AG08396 (cell line): ENCODE measurements at regions not wholly inside any gene's neighbourhood (a gene's known extent, or its start where the extent isn't known, plus 50 kb on each side); places are given as distances from the start of the nearest gene placed in this dataset.
"Not testable (repeated sequence)": the region's sequence is repeated elsewhere in the genome, so short reads cannot be mapped to it uniquely, and the experiment has no call there.

Experiments used
- DNase-seq: peaks from one replicate; pipeline ENCODE4 v3.0.0; 2012; ENCODE audit warnings: low spot score, mixed read lengths

DNA sequence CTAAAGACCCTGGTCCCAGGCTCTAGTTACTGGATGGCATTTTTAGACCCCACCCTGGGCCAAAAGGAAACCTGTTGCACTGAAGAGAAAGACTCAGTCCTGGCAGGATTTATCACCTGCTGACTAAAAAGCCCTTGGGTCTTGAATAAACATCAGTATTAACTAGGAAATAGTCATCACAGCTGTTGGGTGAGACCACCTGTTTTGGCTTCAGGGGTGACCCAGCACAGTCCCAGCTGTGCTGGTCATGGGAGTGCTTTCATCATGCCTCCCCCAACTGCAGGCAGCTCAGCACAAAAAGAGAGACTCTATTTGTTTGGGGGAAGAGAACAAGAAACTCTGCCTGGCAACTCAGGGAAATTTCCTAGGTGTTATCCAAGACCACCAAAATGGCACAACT, 903.2 kb downstream of the C4orf33 start:
- no peak for DNase-seq

DNA sequence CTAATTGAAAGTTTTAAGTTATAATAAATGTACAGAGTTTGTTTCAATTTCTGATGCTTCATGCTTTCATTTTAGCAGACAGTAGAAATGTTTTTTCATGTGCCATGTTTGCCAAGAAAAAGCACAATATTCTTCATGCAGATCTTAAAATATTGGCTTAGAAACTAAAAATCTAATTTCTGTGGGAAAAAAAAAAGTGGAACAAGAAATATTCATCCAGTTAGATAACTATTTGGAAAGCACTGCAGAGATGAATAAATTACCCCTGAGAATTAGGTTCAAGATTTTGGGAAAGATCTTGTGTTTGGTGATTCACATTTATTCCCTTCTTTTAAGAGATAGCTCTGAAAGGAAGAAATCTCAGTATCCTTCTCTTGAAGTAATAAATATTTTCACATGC, 912.5 kb downstream of the C4orf33 start:
- DNase-seq: no peak

DNA sequence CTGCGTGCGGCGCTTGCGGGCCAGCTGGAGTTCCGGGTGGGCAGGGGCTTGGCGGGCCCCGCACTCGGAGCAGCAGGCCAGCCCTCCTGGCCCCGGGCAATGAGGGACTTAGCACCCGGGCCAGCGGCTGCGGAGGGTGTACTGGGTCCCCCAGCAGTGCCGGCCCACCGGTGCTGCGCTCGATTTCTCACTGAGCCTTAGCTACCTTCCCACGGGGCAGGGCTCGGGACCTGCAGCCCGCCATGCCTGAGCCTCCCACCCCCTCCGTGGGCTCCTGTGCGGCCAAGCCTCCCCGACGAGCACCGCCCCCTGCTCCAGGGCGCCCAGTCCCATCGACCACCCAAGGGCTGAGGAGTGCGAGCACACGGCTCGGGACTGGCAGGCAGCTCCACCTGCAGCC, 916.9 kb downstream of the C4orf33 start:
- not testable (repeated sequence) for DNase-seq

DNA sequence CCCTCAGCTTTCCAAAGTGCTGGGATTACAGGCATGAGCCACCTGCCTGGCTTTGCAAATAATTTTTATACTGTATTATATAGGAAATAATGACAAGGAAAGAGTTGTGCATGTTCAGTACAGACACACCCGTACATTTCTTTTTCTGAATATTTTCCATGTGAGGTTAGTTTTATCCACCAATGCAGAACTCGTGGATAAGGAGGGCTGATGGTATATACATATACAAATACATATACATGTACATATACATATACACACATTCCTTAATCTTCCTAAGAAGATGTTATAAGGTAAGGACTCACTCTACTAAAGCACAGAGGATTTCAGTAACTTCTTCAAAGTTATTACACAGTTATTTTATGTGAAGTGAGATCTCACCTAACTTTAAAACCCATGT, 925.8 kb downstream of the C4orf33 start:
- DNase-seq: no peak

DNA sequence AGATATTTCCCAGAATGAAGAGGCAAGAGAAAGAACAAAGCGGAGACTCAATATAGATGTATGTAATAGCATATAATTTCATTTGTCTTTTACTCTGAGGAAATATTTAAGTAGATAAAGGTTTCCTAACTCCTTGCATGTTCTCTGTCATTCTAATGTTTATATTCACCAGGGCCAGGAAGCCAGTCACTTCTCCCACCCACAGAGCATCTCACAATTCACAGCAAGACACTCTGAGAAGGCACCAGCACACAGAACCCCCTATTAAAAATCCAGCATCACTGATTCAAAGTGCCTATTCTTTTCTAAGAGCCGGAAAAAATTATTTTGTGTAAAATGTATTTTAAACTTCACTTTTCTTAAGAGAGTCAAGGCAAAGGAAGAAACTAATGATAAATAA, 927.1 kb downstream of the C4orf33 start:
- DNase-seq: no peak

DNA sequence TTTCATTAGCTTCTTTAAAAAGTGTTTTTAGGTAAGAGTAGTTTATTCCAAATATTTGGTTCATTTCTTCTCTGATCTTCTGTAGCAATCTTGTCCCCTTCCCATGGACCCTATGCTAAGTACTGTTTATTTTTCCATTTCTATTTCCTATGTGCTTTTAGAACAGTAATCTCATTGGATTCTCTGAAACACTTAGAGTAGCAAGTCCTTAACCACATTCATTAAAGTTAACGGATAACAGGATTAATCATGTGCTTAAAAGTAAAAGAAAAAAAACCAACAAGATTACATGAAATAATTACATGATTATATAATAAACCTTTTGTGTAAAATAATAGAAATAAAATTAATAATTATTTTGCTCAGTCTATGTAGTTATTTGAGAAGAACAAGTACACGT, 929.7 kb downstream of the C4orf33 start:
- DNase-seq: no peak

DNA sequence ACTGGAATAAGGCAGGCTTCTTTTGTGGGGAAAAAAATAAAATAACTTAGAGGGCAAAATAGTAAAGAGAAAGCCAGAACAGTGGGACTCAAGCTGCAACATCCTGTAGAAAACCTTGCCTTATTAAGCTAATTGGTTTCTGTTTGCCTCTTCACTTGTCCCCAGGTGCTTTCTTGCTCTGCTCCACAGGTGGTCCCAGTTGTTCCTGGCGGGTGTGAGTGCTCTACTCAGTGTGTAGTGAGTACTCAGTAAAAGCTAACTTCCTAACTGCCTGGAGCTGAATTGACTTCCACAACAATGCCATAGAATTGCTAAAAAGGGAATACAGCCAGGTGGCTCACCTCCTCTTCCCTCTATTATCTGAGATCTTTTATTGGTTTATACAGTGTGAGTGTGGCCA, 930.2 kb downstream of the C4orf33 start:
- DNase-seq: no peak

DNA sequence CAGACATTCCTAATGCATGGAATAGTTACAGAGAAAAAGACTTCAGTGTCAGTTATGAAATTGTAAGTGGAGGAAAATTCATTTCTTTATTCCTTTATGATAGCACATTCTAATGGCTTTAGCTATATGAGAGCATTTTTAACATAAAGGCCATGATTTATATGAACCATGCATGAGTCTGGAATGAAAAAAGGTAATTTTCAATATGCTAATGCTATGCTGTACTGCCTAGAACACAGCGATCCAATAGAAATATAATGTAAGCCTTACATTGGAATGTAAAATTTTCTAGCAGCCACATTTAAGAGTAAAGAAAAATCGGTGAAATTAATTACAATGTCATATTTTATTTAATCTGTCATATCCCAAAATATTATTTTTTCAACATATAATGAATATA, 932.0 kb downstream of the C4orf33 start:
- DNase-seq: no peak

DNA sequence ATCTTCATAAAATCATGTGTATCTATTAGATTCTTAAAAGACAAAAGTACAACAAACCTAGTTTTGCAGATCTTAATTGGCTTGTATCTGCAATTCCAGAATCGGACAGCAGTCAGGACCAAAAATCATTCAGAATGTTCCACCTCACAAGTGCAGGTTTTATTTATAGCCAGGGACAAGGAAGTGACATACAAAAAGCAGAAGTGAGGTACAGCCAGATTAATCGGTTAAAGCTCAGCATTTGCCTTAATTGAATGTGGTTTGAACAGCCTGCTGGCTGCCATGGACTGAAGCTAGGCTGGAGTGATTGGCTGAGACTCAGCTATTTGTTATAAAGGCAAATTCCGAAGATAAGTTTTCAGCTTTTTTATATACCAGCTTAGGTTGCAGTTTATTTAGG, 932.6 kb downstream of the C4orf33 start:
- DNase-seq: no peak

DNA sequence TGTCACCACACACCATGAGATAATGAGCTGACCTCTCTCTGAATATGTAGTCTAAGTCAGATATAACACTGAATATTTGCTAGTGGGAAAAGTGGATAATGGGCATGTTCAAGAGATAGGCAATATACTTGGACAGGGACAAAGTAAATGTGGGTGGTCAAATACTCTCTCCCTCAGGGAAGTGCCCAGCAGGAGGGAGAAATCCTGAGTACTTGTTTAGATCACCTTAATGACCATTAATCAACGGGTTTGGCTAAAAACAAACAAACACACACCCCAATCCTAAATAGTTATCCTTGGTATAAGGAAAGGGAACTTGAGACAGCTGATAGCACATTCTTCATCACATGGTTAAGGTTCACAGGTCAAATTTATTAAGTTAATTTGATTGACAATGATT, 933.5 kb downstream of the C4orf33 start:
- DNase-seq: no peak

DNA sequence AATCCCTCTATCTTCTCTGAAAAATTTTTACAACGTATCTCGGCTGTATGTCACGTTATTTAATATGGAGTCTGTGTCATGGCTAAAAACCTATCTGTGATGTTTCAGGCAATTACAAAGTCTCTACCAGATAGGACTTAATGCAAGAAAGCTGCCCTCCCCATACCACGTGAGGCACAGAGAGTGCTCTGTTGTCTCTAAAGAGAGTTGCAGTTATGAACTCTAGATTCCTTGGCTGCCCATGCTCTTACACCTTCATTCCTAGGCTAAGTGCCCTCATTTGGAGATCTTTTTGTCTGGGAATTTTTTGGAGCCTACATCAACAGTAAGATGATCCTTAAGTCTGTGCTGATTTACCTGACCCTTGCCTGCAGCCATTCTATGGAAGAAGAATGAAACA, 935.9 kb downstream of the C4orf33 start:
- no peak for DNase-seq

DNA sequence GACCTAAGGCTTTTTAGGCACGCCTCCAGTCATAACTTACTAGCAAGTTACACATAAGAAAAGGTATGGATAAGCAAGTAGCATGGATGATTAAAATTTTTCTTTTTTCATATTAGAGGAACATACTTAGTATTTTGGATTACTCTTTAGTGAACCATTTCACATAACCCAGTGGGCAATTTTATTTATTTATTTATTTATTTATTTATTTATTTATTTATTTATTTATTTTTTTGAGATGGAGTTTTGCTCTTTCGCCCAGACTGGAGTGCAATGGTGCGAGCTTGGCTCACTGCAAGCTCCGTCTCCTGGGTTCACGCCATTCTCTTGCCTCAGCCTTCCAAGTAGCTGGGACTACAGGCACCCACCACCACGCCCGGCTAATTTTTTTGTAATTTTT, 937.7 kb downstream of the C4orf33 start:
- DNase-seq: not testable (repeated sequence)

DNA sequence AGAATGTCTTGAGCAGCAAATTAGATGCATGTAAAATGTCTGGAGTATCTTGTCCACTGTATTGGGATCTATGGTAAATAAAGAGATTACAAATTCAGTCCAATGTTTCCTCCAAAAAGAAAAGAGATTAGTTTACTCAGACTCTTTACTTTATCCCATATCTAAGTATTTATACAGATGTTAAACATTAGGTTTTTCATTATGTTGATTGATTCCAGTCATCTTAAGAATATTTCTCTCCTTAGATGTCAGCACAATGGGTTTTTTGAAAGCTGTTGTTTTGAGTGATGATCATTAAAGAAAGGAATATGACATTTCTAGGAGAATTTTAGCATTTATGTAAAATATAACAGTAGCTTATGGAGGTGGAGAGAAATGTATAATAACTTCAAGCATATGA, 938.9 kb downstream of the C4orf33 start:
- DNase-seq: no peak

DNA sequence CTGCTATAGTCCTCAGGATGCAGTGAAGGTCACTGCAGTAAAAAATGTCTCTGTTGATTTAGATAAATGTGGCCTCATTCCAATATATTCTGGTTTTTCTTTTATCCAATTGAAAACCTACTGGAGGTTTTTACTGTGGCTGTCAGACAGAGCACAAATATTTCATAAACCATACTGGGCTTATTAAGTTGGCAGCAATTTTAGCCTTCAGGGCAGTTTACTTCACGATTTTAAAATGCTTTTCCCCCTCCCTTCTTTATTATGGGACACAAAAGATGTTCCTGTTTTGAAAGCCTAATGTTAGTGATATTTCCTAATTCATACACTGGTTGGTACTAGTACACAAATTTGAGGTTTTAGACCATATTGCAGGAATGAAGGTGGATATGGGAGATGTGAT, 939.4 kb downstream of the C4orf33 start:
- no peak for DNase-seq

DNA sequence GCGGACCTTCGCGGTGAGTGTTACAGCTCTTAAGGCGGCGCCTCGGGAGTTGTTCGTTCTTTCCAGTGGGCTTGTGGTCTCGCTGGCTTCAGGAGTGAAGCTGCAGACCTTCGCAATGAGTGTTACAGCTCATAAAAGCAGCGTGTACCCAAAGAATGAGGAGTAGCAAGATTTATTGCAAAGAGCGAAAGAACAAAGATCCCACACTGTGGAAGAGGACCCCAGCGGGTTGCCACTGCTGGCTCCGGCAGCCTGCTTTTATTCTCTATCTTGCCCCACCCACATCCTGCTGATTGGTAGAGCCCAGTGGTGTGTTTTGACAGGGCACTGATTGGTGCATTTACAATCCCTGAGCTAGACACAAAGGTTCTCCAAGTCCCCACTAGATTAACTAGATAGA, 941.9 kb downstream of the C4orf33 start:
- DNase-seq: not testable (repeated sequence)

DNA sequence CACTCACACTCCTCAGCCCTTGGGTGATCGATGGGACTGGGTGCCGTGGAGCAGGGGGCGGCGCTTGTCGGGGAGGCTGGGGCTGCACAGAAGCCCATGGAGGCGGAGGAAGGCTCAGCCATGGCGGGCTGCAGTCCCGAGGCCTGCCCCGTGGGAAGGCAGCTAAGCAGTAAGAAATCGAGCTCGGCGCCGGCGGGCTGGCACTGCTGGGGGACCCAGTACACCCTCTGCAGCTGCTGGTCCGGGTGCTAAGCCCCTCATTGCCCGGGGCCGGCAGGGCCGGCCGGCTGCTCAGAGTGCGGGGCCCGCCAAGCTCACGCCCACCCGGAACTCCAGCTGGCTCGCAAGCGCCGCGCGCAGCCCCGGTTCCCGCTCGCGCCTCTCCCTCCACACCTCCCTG, 942.6 kb downstream of the C4orf33 start:
- not testable (repeated sequence) for DNase-seq

DNA sequence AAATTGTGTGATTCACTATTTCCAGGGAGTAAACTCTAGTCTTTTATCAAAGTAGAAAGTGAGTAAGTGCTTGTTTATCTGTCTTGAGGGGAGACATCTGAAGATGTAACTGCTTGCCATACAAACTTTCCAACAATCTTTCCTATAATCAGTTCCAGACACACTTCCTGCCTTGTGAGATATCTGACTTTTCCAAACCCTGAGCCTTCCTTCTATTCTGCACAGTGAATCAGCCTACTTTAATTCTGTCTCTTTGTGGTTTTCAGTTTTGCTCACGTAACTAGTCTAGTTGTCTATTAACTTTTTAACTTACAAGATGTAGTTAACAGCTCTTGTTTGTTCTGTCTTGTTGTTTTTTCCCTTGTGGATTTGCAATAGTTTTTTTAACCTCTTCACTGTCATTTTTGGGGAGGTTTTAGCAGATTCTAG, 947.8 kb downstream of the C4orf33 start:
- no peak for DNase-seq

DNA sequence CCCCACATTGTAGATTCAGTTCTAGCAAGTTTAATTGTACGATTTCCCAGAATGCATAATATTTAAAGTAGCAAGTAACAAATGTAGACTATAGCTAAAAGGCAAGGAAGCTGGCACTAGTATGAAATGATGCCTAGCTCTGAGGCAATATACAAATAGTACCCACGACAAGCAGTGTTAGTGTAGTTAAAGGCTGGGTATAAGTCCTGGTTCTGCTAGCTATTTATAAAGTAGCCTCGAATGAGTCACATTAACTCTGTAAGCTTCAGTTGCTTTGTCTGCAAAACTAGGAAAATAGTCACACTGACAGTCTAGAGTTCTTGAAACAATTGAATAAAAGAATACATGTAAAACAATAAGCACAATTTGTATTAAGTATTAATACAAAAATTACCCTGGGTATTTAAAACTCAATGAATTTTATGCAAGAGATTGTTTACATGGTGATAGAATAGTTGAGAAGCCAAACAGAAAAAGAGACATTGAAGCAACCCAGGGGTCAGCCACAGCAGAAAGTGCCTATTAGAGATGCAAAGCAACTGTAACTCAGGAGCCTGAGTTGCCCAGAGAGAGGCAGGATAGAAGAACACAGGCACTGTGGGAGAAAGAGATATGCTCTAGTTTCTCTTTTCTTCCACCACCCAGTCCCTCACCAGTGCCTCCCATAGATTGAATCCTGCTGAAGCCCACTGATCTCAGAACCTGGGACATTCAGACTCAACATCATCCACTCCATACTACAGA, 949.0 kb downstream of the C4orf33 start:
- DNase-seq: no peak

DNA sequence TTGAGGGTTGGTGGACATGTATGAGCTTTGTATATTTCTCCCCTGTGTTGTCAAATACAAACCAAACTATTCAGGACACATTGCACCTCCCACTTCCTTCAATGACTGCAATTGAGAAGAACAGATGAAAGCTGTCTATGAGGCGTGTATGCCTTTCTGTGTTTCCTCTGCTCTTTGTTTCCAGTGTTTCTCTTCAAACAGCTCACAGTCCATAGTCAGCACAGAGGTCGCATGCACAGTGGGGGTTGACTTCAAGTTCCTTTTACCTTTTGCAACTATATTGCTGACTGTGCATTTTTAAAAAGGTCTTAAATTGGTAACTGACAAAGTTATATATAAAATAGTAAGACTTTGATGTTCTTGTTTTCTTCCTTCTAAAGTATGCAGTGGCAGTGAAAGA, 957.8 kb downstream of the C4orf33 start:
- no peak for DNase-seq

DNA sequence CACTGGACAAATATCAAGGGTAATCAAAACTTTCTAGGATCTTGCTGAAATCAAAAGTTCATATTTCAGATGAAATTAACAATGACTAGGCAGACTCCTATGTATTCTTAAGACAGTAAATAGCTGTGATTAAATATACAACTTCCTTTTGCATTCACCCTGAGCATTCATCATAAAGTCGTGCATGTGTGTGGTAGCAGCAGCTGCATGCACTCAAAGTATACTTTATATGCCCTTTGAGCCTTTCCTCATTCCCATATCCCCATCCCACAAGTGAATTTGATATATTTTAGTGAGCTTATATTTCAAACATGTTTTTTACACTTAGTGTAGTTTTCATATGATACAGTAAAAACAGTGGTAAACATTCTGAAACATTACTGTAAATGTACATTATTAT, 959.0 kb downstream of the C4orf33 start:
- DNase-seq: no peak

DNA sequence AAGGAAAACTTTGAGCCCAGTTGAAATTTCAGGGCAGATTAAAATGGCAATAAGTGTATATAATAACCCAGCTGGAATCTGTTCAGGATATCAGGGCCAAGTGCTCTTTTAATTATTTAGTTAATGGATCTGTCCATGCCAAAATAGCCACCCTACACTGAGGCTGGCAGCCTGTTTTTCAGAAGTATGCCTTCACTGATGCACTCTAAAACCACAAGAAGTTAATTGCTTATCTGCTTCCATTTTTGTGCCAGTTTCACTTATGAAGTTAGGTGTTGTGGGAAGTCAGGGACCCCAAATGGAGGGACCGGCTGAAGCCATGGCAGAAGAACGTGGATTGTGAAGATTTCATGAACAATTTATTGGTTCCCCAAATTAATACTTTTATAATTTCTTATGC, 960.3 kb downstream of the C4orf33 start:
- no peak for DNase-seq

DNA sequence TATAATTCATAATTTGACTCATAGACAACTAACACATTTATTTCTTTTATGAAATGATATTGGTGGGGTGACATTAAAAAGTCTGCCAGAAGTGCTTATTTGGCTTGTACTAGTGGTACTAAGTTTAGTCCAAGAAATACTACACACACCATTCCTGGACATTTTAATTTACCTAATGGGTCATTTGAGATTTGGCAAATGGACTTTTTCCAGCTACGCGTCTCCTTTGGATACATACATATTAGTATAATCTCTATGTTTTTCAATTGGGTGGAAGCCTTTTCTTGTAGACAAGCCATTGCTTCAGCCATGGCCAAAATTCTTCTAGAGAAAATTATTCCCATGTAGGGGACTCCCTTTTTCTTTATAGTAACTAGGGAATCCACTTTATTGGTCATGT, 968.5 kb downstream of the C4orf33 start:
- no peak for DNase-seq

DNA sequence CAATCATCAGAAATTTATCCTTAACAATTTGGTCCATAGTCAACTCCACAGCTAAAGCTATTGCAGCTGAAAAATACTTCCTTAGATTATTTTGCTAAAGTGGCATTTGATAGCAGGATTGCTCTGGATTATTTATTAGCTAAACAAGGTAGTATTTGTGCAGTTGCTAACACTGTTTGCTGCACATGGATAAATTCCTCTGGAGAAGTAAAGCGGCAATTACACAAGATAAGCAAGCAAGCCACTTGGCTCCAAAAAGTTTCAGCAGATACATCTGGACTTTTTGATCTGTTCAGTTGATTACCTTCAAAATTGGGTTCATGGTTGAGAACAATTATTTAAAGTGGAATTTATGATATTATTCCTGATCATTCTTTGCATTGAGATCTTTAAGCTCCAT, 971.5 kb downstream of the C4orf33 start:
- DNase-seq: no peak

DNA sequence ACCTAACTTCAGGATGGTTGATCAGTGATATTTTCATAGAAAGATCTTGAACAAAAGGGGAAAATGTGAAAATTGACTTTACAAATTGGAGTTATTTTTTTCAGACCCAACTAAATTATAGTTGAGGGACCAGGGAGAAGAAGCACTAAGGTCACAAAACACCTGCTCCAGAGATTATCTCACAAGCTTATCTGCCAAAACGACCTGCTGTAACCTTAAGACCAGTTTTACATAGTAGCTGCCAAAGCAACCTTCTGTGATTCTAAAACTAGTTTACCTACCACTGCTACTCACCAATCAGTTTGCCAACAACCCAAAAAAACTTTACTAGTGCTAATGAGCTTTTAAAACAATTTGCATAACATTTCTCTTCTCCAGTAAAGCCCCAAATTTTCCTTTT, 972.1 kb downstream of the C4orf33 start:
- no peak for DNase-seq

DNA sequence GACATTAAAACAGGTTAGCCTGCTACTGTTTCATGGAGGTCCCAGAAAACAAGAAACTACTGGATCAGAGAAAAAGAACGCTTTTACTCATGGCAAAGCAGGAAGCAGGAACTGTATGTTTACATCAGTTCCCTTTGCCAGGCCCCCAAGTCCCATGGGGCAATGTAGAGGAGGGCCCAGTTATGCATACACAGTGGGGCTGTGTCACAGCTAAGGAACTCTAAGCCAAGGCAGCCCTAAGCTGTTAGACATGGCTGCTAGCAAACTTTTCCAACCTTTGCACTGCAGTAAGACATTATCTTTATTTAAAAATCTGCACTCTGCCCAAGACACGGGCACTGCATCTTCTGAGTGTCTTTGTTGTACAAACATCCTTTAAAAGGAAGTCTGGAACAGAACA, 975.8 kb downstream of the C4orf33 start:
- no peak for DNase-seq
